Heart left ventricle (tissue), 13 donors: ENCODE measurements at regions not wholly inside any gene's neighbourhood (a gene's known extent, or its start where the extent isn't known, plus 50 kb on each side); places are given as distances from the start of the nearest gene placed in this dataset.

ENCODE experiments used
- POLR2A ChIP-seq, 2 donors: fragments of 450-650 bp; IDR thresholded peaks; one replicate each; pipeline ENCODE4 v1.6.1; 2017; ENCODE audit warnings: antibody characterized with exemption in 2 of 2, mild to moderate bottlenecking in 2 of 2, moderate library complexity in 2 of 2
- TF ChIP-seq, protein P1 (sequence below), 12 donors: fragments of 200-600 bp; sonication (generic) in 4 of 12; IDR thresholded peaks; one replicate each; pipeline versions ENCODE4 v1.5.0 to v1.8.0; 2018 to 2022; ENCODE audit warnings: antibody characterized with exemption in 12 of 12, mild to moderate bottlenecking in 5 of 12
- donor health status: ischemic (EF 13 %, LVEDD 7.1; RV severe dilation, severe dysfunction).
- donor health status: DM: no; HTN: yes; CAD: no.
- donor health status: DM: no; HTN: no; CAD: no.
- donor health status: ischemic (EF 25% LVEDD 6.9; RV normal size, moderate dysfunction).
- donor health status: ischemic (EF 25% LVEDD 5.7; RV mildly dilated, moderate dysfunction).
- donor health status: ischemic (EF 35%, LVEDD 5.7; RV mildly dilated, moderate dysfunction).
- donor health status: nonischemic (EF 11% LVEDD 7.7; RV severe dilation, severe dysfunction).
- donor health status: DM: yes; HTN: yes; CAD: no.
- donor health status: PGD.
- donor health status: ischemic (EF 29% LVEDD 5.4; RV normal size, mild dysfunction).
- donor health status: nonischemic (EF 23%, LVEDD 6.1; RV moderate dilation, normal function).

DNA sequence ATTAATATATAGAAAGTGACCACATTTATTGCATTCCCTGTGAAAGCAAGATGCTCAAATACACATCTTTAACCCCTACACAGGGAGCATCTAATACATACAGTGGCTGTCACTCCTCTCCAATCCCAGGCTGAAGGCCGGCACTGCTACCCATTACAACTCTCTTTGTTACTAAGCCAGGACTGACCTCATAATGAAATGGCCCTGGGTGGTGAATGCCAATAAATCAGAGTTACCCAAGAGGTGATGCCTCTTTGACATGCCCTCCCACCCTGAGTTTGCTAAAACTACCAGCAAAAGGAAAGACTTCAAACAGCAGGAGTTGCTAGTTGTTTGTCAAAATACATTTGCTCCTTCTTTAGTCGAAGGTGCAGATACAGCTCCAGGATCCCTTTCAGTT, 214.2 kb downstream of the FOXA2 start:
- no peak for TF ChIP-seq POLR2A (IDR thresholded peaks at IDR 0.05)
- TF ChIP-seq, protein P1, sequence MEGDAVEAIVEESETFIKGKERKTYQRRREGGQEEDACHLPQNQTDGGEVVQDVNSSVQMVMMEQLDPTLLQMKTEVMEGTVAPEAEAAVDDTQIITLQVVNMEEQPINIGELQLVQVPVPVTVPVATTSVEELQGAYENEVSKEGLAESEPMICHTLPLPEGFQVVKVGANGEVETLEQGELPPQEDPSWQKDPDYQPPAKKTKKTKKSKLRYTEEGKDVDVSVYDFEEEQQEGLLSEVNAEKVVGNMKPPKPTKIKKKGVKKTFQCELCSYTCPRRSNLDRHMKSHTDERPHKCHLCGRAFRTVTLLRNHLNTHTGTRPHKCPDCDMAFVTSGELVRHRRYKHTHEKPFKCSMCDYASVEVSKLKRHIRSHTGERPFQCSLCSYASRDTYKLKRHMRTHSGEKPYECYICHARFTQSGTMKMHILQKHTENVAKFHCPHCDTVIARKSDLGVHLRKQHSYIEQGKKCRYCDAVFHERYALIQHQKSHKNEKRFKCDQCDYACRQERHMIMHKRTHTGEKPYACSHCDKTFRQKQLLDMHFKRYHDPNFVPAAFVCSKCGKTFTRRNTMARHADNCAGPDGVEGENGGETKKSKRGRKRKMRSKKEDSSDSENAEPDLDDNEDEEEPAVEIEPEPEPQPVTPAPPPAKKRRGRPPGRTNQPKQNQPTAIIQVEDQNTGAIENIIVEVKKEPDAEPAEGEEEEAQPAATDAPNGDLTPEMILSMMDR (IDR thresholded peaks at IDR 0.05), result no peak
